ENCODE measurements at regions not wholly inside any gene's neighbourhood (a gene's known extent, or its start where the extent isn't known, plus 50 kb on each side); places are given as distances from the start of the nearest gene placed in this dataset.

DNA sequence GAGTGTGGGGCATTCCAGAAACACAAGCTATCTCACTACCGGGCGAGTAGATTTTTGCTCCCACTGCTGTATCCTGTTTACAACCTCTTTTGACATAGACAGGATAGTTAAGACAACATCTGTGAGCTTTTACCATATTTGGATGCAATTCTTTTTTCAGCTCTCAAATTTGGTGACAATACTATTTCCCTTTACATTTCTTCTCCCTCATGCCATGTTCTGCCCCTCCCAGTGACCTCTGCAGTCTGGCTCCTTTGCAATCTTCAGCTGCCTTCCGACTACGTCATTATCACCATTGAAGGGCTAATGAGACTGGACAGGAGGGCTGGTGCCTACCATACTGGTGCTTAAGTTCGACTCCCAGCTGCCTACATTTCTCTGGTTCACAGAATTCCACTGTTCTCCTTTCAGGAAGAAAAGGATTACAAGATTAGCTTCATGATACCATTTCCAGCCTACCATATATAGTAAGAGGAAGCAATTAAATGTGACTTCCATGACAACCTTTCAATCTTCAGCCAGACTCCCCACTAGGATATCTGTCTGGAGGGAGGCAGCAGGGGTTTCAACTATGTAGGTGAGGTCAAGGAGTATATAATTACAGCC lies 251.6 kb downstream of the PHLDA1 start:
- CTCF ChIA-PET: interaction anchor here (1.2 kb wide), 1 partner anchor 14 kb away, joined by 3 read pairs; no protein-coding TSS in a partner anchor
- TF ChIP-seq ZBTB49 (tag by site-specific recombination; IDR thresholded peaks at IDR 0.05; ENCODE audit: low read depth) (no peak), ZNF184 (tag by site-specific recombination; IDR thresholded peaks at IDR 0.05) (no peak), ATF2 (tag by site-specific recombination; IDR thresholded peaks at IDR 0.05; ENCODE audit: low read depth) (peak; percentile 75), GLI2 (tag by site-specific recombination; IDR thresholded peaks at IDR 0.05; ENCODE audit: borderline replicate concordance, low read depth) (no peak), ZNF792 (tag by site-specific recombination; IDR thresholded peaks at IDR 0.05) (no peak), HOXD13 (CRISPR knock-in tag; IDR thresholded peaks at IDR 0.05; ENCODE audit: borderline replicate concordance) (no peak), ZNF362 (tag by site-specific recombination; IDR thresholded peaks at IDR 0.05) (no peak), ZNF544 (tag by site-specific recombination; IDR thresholded peaks at IDR 0.05) (no peak), ZEB2 (tag by site-specific recombination; IDR thresholded peaks at IDR 0.05) (no peak), SP7 (tag by site-specific recombination; IDR thresholded peaks at IDR 0.05) (peak; percentile 87), ZBTB21 (tag by site-specific recombination; IDR thresholded peaks at IDR 0.05) (no peak), ZNF221 (tag by site-specific recombination; IDR thresholded peaks at IDR 0.05; ENCODE audit: borderline replicate concordance) (no peak), ZNF169 (tag by site-specific recombination; IDR thresholded peaks at IDR 0.05) (no peak), ZNF19 (tag by site-specific recombination; IDR thresholded peaks at IDR 0.05; ENCODE audit: low read depth) (no peak), SCRT2 (tag by site-specific recombination; IDR thresholded peaks at IDR 0.05) (peak; percentile 24; the same call in 1 of the 2 replicates), ZNF223 (tag by site-specific recombination; IDR thresholded peaks at IDR 0.05) (no peak), ZNF629 (tag by site-specific recombination; IDR thresholded peaks at IDR 0.05) (peak; percentile 29; the same call in 1 of the 2 replicates), ZBTB17 (tag by site-specific recombination; IDR thresholded peaks at IDR 0.05) (no peak), ZNF366 (tag by site-specific recombination; conservative IDR thresholded peaks at IDR 0.05) (0 out of 2 replicates have a peak, but pooled peaks have one; percentile 9), MZF1 (tag by site-specific recombination; IDR thresholded peaks at IDR 0.05; ENCODE audit: borderline replicate concordance) (0 out of 2 replicates have a peak, but pooled peaks have one; percentile 43), KLF16 (tag by site-specific recombination; IDR thresholded peaks at IDR 0.05) (no peak), ZNF324 (tag by site-specific recombination; IDR thresholded peaks at IDR 0.05) (no peak), ZNF560 (tag by site-specific recombination; IDR thresholded peaks at IDR 0.05; ENCODE audit: borderline replicate concordance) (no peak), ZNF658 (tag by site-specific recombination; IDR thresholded peaks at IDR 0.05) (no peak), ZNF571 (tag by site-specific recombination; IDR thresholded peaks at IDR 0.05) (no peak)
- TF ChIP-seq, protein P1, sequence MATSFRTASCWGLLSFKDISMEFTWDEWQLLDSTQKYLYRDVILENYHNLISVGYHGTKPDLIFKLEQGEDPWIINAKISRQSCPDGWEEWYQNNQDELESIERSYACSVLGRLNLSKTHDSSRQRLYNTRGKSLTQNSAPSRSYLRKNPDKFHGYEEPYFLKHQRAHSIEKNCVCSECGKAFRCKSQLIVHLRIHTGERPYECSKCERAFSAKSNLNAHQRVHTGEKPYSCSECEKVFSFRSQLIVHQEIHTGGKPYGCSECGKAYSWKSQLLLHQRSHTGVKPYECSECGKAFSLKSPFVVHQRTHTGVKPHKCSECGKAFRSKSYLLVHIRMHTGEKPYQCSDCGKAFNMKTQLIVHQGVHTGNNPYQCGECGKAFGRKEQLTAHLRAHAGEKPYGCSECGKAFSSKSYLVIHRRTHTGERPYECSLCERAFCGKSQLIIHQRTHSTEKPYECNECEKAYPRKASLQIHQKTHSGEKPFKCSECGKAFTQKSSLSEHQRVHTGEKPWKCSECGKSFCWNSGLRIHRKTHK (tag by site-specific recombination; IDR thresholded peaks at IDR 0.05): no peak
- TF ChIP-seq, protein P2, sequence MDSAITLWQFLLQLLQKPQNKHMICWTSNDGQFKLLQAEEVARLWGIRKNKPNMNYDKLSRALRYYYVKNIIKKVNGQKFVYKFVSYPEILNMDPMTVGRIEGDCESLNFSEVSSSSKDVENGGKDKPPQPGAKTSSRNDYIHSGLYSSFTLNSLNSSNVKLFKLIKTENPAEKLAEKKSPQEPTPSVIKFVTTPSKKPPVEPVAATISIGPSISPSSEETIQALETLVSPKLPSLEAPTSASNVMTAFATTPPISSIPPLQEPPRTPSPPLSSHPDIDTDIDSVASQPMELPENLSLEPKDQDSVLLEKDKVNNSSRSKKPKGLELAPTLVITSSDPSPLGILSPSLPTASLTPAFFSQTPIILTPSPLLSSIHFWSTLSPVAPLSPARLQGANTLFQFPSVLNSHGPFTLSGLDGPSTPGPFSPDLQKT (IDR thresholded peaks at IDR 0.05; ENCODE audit: borderline replicate concordance, low read depth, low read length): peak; percentile 94
- TF ChIP-seq, protein P3, sequence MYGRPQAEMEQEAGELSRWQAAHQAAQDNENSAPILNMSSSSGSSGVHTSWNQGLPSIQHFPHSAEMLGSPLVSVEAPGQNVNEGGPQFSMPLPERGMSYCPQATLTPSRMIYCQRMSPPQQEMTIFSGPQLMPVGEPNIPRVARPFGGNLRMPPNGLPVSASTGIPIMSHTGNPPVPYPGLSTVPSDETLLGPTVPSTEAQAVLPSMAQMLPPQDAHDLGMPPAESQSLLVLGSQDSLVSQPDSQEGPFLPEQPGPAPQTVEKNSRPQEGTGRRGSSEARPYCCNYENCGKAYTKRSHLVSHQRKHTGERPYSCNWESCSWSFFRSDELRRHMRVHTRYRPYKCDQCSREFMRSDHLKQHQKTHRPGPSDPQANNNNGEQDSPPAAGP (tag by site-specific recombination; IDR thresholded peaks at IDR 0.05): no peak

More for the DNA sequence above, 251.6 kb downstream of the PHLDA1 start:
- Histone ChIP-seq H3K4me1 (ENCODE audit: control insufficient read depth, insufficient read depth, low read length) (peaks cover 29% of the 10 kb centered on the region), H3K9me3 (ENCODE audit: control insufficient read depth, insufficient read depth, low read depth, low read length) (no peaks in the 10 kb centered on the region), H3K27ac (ENCODE audit: extremely low read depth, low read depth, low read length) (peak overlapping the region; percentile 28; the same call in 1 of the 2 replicates), H3K36me3 (ENCODE audit: control insufficient read depth in 2 of 2, insufficient read depth in 1 of 2, low read length in 2 of 2) (no peaks in the 10 kb centered on the region), H3K4me3 (ENCODE audit: low read depth, low read length) (no peak overlapping the region)
- POLR2A ChIA-PET: interaction anchor here (1.0 to 1.8 kb wide), 4 partner anchors 54 to 252 kb away, joined by 3 to 9 read pairs (median 4); partner anchors contain the start of gene PHLDA1
